GM19035 (cell line): ENCODE measurements at regions not wholly inside any gene's neighbourhood (a gene's known extent, or its start where the extent isn't known, plus 50 kb on each side); places are given as distances from the start of the nearest gene placed in this dataset.
"Not testable (repeated sequence)": the region's sequence is repeated elsewhere in the genome, so short reads cannot be mapped to it uniquely, and the experiment has no call there.

Experiments
- ATAC-seq: cut with Tn5 transposase; IDR thresholded peaks from one replicate; pipeline ENCODE4 v1.9.1; 2021; ENCODE audit not compliant: unreplicated experiment

DNA sequence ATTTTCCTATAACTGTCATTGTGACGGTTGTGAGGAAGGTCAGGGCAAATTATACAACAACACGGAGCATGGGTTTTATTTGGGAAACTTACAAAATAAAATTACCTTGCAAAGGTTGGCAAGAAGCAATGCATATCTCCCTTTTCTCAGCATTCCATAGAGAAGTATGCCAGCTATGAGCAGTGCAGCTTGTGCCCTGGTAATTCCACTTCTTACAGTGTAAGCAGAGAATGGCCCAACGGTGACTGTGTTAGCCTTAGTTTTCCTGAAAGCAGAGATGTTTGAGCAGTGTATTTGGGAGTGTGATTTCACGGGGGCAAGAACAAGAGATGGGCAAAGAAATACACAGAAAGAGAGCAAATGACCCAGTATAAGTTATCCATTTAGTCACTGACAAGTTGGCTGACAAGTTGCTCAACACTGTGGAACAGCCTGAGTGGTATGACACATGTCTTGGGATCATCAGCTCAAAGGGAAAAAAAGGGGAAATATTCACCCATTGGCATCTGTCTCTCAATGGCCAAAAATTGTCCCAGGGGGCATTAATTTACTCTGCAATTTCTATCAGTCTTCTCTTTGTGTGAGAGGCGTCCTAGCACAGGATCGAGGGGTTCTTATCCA lies 210.9 kb upstream of the NRIP1 start:
- ATAC-seq = no peak

GRCh38 chr21:15276243-15276642 lies 211.4 kb upstream of the NRIP1 start:
- no peak for ATAC-seq

DNA sequence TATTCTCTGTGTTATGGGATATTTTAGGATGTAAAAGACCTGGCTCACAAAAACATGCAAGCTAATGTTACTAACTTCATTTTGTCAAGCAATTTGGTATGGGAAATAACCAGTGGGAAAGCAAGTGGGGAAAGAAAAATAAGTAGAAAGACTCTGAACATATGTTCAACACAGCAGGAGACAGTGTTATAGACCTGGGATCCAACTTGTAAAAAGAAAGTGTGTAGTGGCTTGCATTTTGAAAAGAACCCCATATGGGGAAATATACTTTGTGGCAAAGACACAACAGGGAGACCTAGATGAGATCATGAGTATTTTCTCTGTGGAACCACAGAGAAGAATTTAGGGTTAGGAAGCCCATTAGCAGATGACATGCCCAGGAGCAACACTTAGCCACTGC lies 212.7 kb upstream of the NRIP1 start:
- no peak for ATAC-seq

DNA sequence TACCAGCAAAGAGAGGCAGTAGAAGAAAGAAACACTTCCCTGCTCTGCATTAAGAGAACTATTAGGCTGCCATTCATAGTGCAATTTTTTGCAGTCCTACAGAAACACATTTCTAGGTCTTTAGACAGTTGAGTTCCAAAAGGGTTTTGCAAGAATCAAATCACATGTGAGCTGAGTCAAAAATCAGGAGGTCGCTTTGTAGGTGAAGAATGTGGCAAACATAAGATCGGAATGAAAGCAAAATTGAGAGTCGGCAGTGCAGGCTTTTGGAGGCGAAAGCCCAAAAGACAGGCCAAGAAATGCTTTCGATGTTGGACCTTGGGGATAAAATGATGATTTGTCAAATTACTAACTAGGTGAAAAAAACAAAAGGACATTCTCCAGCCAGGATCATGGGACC lies 213.5 kb upstream of the NRIP1 start:
- no peak for ATAC-seq

GRCh38 chr21:15278851-15279250 lies 214.1 kb upstream of the NRIP1 start:
- no peak for ATAC-seq

- ATAC-seq = no peak
These were observed 214.7 kb upstream of the NRIP1 start for GRCh38 chr21:15279482-15279881.

DNA sequence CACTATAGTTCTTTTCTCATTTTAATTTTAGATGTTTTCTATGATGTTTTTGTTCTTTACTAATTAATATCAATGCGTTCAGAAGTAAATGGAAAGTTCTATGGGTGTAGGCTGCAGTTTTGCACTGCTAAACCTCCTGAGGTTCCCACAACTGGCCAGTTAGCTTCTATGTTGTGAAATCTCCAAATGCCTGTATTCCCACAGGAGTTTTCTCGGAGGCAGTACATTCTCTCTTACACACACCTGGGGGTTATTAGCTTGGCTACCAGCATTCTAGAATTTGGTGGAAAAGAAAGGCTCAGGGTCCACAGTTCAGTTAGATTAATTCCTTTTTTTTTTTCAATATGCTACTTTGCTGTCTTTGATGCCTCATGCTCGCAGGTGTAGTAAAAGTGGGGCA lies 216.9 kb upstream of the NRIP1 start:
- no peak for ATAC-seq

GRCh38 chr21:15282665-15283064 lies 217.9 kb upstream of the NRIP1 start:
- ATAC-seq = no peak

DNA sequence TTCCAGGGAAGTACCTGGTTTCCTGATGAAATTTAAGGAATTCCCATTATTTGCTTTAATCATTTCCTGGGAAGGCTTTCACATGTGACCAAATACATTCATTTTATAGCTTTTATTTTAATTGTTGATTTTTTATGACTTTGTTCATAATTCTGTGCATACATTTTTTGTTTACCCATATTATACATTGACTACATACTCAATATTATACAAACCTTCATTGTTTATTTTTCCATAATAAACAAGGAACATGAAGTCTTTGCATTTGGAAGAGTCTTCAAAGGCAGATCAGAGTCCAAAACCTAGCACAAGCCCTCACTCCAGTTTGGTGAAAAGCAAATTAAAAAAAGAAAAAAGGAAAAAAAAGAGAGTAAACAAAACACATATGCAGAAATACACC lies 218.3 kb upstream of the NRIP1 start:
- ATAC-seq = no peak

GRCh38 chr21:15283789-15284188 lies 219.0 kb upstream of the NRIP1 start:
- no peak for ATAC-seq

GRCh38 chr21:15285556-15285955 lies 220.8 kb upstream of the NRIP1 start:
- ATAC-seq = no peak

DNA sequence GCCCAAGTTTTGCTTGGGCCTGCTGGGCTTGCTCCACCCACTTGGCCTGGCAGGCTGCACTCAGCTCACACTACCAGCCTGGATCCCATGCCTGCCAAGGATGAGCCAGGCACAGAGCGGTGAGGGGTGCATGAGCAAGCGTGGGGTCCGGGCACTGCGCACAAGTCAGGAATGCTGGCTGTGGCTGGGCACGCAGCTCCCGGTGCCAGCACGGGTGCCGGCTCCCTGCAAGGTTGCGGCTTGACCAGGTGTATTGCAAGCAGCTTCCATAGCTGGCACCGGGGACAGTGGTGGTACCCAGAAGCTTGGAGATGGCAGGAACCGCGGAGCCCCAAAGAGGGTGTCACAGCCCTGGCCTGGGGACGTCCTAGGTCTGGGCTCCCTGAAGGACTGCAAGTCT lies 224.4 kb upstream of the NRIP1 start:
- ATAC-seq = no peak

GRCh38 chr21:15289896-15290841 lies 225.4 kb upstream of the NRIP1 start:
- ATAC-seq = no peak

DNA sequence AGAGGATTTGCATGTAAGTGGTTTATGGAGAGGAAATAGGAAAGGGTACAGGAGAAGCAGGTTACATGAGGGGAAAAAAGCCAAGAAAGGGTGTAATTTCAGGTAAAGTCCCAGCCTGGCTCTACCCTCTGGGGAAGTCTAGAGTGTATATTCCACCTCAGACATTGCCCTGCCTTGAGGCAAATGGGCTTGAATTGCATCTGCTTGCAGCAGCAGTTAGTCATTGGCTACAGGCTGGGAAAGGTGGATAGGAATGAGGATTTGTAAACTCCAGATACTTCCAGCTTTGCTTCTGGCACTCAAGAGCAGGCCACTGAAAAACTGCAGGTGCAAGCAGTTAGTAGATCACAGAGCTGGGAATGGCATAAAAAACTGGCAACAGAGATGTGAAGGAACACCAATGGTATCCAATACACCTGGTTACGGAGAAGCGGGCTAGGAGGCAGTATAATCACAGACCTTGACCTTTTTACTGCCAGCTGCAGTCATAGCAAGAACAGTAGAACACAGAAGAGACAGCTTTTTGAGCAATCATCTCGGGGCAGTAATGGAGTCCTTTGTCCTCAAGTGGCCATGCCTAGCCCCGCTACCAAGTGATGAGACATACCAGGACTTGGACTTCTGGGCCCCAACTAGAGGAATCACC lies 226.9 kb upstream of the NRIP1 start:
- ATAC-seq = no peak

GRCh38 chr21:15293240-15293639 lies 228.4 kb upstream of the NRIP1 start:
- no peak for ATAC-seq

DNA sequence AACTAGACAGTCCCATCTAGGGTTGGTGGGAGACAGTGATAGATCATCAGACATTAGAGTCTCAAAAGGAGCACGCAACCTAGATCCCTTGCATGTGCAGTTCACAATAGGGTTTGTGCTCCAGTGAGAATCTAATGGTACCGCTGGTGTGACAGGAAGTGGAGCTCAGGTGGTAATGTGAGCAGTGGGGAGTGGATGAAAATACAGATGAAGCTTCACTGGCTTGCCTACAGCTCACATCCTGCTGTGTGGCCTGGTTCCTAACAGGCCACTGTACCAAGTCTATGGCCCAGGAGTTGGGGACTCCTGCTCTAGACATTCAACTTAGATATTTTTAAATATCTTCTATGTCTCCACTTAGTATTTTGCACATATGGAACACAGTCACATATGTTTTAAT lies 231.1 kb upstream of the NRIP1 start:
- ATAC-seq = no peak

DNA sequence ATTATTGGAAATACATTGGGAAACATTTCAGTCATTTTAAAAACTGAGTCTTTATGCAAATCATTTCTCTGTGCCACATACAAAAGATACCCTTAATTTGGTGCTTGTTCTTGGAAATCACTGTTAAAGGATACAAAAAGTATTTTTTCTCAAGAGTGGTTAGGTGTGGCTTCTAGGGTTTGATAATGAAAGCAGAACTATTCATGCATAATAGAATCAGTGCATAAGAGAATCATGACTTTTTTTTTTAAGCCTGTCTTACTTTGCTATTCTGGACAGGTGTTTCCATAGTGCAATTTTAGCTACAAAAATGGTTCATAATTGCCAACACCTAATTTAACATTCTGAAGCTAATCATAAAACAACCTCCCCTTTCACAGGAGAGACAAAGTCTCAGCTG lies 233.0 kb upstream of the NRIP1 start:
- no peak for ATAC-seq

DNA sequence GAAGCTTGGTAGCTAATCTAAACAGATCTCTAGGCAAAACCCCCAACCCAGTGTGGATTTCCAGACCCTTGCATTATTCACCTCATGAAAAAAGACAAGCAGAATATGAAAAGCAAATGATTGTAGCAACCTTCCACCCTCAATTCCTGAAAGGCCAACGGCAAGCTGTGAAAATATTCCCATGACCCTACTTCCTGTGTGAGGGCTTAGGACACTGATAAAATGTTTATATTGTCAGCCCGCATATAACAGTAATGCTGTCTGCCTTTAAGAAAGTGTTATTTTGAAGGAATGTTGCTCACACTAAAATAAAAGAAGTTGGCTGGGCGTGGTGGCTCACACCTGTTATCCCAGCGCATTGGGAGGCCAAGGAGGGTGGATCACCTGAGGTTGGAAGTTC lies 233.5 kb upstream of the NRIP1 start:
- no peak for ATAC-seq

DNA sequence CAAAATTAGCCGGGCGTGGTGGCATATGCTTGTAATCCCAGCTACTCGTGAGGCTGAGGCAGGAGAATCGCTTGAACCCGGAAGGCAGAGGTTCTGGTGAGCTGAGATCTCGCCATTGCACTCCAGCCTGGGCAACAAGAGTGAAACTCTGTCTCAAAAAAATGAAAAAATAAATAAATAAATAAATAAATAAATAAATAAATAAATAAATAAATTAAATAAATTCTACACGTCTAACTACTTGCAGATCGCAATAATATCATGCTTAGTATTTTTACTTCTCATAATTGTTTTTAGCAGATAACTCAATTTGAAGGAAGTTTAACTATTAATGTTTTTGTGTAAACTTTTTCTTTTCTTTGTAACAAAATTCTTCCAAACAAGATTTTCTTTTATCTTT lies 234.0 kb upstream of the NRIP1 start:
- ATAC-seq = not testable (repeated sequence)

DNA sequence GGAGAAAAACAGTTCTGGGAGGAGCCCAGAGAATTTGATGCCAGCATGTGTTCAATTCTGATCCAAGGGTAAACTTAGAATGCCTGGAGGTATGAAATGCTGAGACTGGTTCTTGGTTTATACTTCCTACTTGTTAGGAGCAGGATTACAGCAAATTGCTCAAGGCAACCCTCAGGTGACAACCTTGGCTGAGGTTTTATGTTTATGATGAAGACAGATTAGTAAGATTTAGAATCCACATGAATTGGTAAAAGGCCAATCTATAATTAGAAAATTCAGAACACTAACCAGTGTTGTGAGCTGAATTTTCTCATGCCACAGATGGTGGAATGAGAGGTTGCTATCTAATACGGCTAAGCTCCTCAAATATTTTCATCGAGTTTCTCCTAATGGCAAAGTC lies 235.3 kb upstream of the NRIP1 start:
- ATAC-seq = no peak

- no peak for ATAC-seq
These were observed 236.2 kb upstream of the NRIP1 start for GRCh38 chr21:15301014-15301413.

DNA sequence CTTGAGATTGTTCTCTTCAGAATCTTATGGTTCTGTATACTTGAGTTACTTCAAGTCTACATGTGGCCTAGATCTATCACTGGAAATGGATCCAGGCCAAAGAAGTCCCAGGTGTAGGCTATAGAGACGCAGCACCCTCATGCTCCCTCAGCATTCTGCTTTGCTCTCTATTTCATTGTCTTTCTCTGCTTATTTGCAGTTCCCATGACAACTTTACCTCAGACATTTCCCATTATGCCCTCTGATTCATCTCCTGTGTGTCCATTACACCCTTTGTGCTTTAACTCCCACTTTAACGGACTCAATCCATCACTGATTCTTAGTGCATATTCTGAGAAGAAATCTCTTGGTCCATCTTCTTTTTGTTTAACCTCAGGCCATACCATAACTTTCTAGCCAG lies 236.9 kb upstream of the NRIP1 start:
- ATAC-seq = no peak
